GM23338 (cell line): ENCODE measurements at regions not wholly inside any gene's neighbourhood (a gene's known extent, or its start where the extent isn't known, plus 50 kb on each side); places are given as distances from the start of the nearest gene placed in this dataset.

Source experiments
- ATAC-seq: fragments of 200-7000 bp; cut with Tn5 transposase; 3 replicates; pipeline ENCODE4 v1.9.1; 2020
- DNase-seq: peaks from one replicate; pipeline ENCODE4 v3.0.0-alpha.2; 2015; ENCODE audit warnings: low spot score
- H2AFZ ChIP-seq: fragments of 200-600 bp; sonication (generic); 2 replicates; pipeline ENCODE4 v1.8.0; 2016; ENCODE audit warnings: antibody characterized with exemption, mild to moderate bottlenecking, moderate library complexity
- H3F3A ChIP-seq: fragments of 200-600 bp; sonication (generic); replicated peaks from 2 replicates; pipeline ENCODE4 v1.8.0; 2017; ENCODE audit warnings: antibody characterized with exemption, mixed run types, low read depth
- H3K27ac ChIP-seq: fragments of 200-600 bp; sonication (generic); 2 replicates; pipeline ENCODE4 v1.6.1; 2016; ENCODE audit warnings: low read depth
- H3K27me3 ChIP-seq: fragments of 200-600 bp; sonication (generic); 2 replicates; pipeline ENCODE4 v1.8.0; 2016; ENCODE audit warnings: mild to moderate bottlenecking, mixed run types, moderate library complexity; ENCODE audit not compliant: insufficient read depth
- H3K36me3 ChIP-seq: fragments of 200-600 bp; sonication (generic); 2 replicates; pipeline ENCODE4 v1.8.0; 2016; ENCODE audit warnings: mild to moderate bottlenecking; ENCODE audit not compliant: insufficient read depth
- H3K4me1 ChIP-seq: fragments of 200-600 bp; sonication (generic); 2 replicates; pipeline ENCODE4 v1.8.0; 2016; ENCODE audit warnings: mild to moderate bottlenecking, moderate library complexity; ENCODE audit not compliant: insufficient read depth
- H3K4me2 ChIP-seq: fragments of 200-600 bp; sonication (generic); 2 replicates; pipeline ENCODE4 v1.7.1; 2017; ENCODE audit warnings: mixed run types
- H3K4me3 ChIP-seq: fragments of 200-600 bp; sonication (generic); 2 replicates; pipeline ENCODE4 v1.6.1; 2016; ENCODE audit warnings: mixed run types
- H3K79me2 ChIP-seq: fragments of 200-600 bp; sonication (generic); replicated peaks from 2 replicates; pipeline ENCODE4 v1.8.0; 2017; ENCODE audit warnings: mild to moderate bottlenecking; ENCODE audit not compliant: insufficient read depth
- H3K9me2 ChIP-seq: fragments of 200-600 bp; sonication (generic); 2 replicates; pipeline ENCODE4 v1.8.0; 2017; ENCODE audit not compliant: insufficient read depth
- H4K20me1 ChIP-seq: fragments of 200-600 bp; sonication (generic); replicated peaks from 2 replicates; pipeline ENCODE4 v1.8.0; 2017; ENCODE audit warnings: mild to moderate bottlenecking; ENCODE audit not compliant: insufficient read depth
- H3K27ac Mint-ChIP-seq: 2 replicates; pipeline ENCODE4 v1.8.0; 2020; ENCODE audit warnings: inconsistent platforms, mild to moderate bottlenecking, moderate library complexity, mixed read lengths
- H3K27me3 Mint-ChIP-seq: 3 replicates; pipeline ENCODE4 v1.8.0; 2022; ENCODE audit warnings: low read depth, mild to moderate bottlenecking, moderate library complexity, mixed read lengths, inconsistent platforms; ENCODE audit not compliant: insufficient read depth, poor library complexity
- H3K36me3 Mint-ChIP-seq: 3 replicates; pipeline ENCODE4 v1.8.0; 2021; ENCODE audit warnings: low read depth, mild to moderate bottlenecking, inconsistent platforms, moderate library complexity, mixed read lengths
- H3K4me1 Mint-ChIP-seq: 3 replicates; pipeline ENCODE4 v1.8.0; 2020; ENCODE audit warnings: mild to moderate bottlenecking, inconsistent platforms, mixed read lengths
- H3K4me3 Mint-ChIP-seq: 3 replicates; pipeline ENCODE4 v1.8.0; 2021; ENCODE audit warnings: moderate library complexity, mild to moderate bottlenecking, inconsistent platforms, mixed read lengths
- H3K9me3 Mint-ChIP-seq: 3 replicates; pipeline ENCODE4 v1.8.0; 2020; ENCODE audit warnings: moderate library complexity, mild to moderate bottlenecking, inconsistent platforms, mixed read lengths
- CREB1 ChIP-seq: fragments of 250-450 bp; sonication (Bioruptor Pico); IDR thresholded peaks from 2 replicates; pipeline ENCODE4 v1.5.0; 2020; ENCODE audit warnings: low read depth, mild to moderate bottlenecking, moderate library complexity
- EZH2 ChIP-seq: fragments of 200-600 bp; sonication (generic); IDR thresholded peaks from one replicate; pipeline ENCODE4 v1.8.0; 2017; ENCODE audit warnings: antibody characterized with exemption, mild to moderate bottlenecking, low read depth; ENCODE audit not compliant: unreplicated experiment
- EZH2phosphoT487 ChIP-seq: fragments of 200-600 bp; sonication (generic); IDR thresholded peaks from one replicate; pipeline ENCODE4 v1.8.1; 2018; ENCODE audit warnings: antibody characterized with exemption; ENCODE audit not compliant: unreplicated experiment
- JUNB ChIP-seq: IDR thresholded peaks from one replicate; pipeline ENCODE4 v1.6.1; 2016; ENCODE audit warnings: antibody characterized with exemption; ENCODE audit not compliant: unreplicated experiment
- NANOG ChIP-seq: IDR thresholded peaks from 2 replicates; pipeline ENCODE4 v1.6.1; 2016; ENCODE audit warnings: antibody characterized with exemption, borderline replicate concordance
- POLR2AphosphoS5 ChIP-seq: IDR thresholded peaks from 2 replicates; pipeline ENCODE4 v1.6.1; 2016; ENCODE audit warnings: antibody characterized with exemption, low read depth
- STAT1 ChIP-seq: IDR thresholded peaks from one replicate; pipeline ENCODE4 v1.6.1; 2016; ENCODE audit warnings: antibody characterized with exemption; ENCODE audit not compliant: unreplicated experiment
- ZNF114 ChIP-seq: fragments of 250-450 bp; sonication (Bioruptor Pico); IDR thresholded peaks from 2 replicates; pipeline ENCODE4 v1.5.0; 2020; ENCODE audit warnings: mild to moderate bottlenecking, moderate library complexity
- ZNF331 ChIP-seq: fragments of 250-450 bp; sonication (Bioruptor Pico); IDR thresholded peaks from 2 replicates; pipeline ENCODE4 v1.5.0; 2020; ENCODE audit warnings: low read depth, mild to moderate bottlenecking, moderate library complexity
- TF ChIP-seq, protein P1 (sequence below), 2 experiments: fragments of 200-600 bp in 1 of 2; sonication (generic) in 1 of 2; conservative IDR thresholded peaks; 2 replicates each; pipeline versions ENCODE4 v1.5.1 to v1.6.1; 2016 to 2017; ENCODE audit warnings: antibody characterized with exemption in 2 of 2, low read depth in 2 of 2, mild to moderate bottlenecking in 2 of 2, moderate library complexity in 1 of 2
- TF ChIP-seq, protein P2 (sequence below): IDR thresholded peaks from one replicate; pipeline ENCODE4 v1.6.1; 2018; ENCODE audit warnings: antibody characterized with exemption; ENCODE audit not compliant: unreplicated experiment
- TF ChIP-seq, protein P3 (sequence below): IDR thresholded peaks from 2 replicates; pipeline ENCODE4 v1.6.1; 2016; ENCODE audit warnings: antibody characterized with exemption
- TF ChIP-seq, protein P4 (sequence below): fragments of 250-450 bp; sonication (Bioruptor Pico); IDR thresholded peaks from 2 replicates; pipeline ENCODE4 v1.5.0; 2020; ENCODE audit warnings: mild to moderate bottlenecking, moderate library complexity

DNA sequence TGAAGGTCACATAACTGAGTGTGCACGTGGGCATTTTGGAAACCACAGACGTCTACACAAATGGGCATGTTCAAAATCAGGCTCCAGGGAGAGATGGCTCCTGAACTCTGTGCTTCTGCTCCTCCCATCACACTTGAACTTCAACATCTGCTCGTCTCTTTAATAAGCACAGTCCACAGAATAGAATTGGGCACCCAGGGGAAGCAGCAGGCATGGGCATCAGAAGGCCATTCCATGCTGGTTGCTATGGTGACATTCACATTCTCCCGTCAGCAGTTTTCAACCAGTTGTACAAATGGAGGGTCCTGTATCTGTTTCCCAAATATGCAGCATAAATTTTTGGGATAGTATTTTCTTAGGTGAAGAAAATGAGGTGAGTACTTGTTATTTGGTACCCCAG is 183.7 kb upstream of the COPS8 start:
- no peak overlapping the region for H3K4me3 Mint-ChIP-seq
- H3K27me3 Mint-ChIP-seq = peaks cover 6% of the 10 kb centered on the region
- H3K79me2 ChIP-seq = no peaks in the 10 kb centered on the region
- H3K36me3 ChIP-seq = no peaks in the 10 kb centered on the region
- no peak overlapping the region for H3K27ac ChIP-seq
- DNase-seq (no peak), ATAC-seq (no peak)
- H3K4me1 Mint-ChIP-seq = peaks cover 5% of the 10 kb centered on the region
- H2AFZ ChIP-seq = no peak overlapping the region
- no peaks in the 10 kb centered on the region for H3K4me1 ChIP-seq
- no peaks in the 10 kb centered on the region for H3K9me3 Mint-ChIP-seq
- no peaks in the 10 kb centered on the region for H3F3A ChIP-seq
- TF ChIP-seq NANOG (no peak), CREB1 (CRISPR knock-in tag) (no peak), ZNF114 (no peak), ZNF331 (CRISPR knock-in tag) (no peak), EZH2phosphoT487 (no peak), STAT1 (no peak), JUNB (no peak), EZH2 (no peak), POLR2AphosphoS5 (no peak)
- TF ChIP-seq, protein P1, sequence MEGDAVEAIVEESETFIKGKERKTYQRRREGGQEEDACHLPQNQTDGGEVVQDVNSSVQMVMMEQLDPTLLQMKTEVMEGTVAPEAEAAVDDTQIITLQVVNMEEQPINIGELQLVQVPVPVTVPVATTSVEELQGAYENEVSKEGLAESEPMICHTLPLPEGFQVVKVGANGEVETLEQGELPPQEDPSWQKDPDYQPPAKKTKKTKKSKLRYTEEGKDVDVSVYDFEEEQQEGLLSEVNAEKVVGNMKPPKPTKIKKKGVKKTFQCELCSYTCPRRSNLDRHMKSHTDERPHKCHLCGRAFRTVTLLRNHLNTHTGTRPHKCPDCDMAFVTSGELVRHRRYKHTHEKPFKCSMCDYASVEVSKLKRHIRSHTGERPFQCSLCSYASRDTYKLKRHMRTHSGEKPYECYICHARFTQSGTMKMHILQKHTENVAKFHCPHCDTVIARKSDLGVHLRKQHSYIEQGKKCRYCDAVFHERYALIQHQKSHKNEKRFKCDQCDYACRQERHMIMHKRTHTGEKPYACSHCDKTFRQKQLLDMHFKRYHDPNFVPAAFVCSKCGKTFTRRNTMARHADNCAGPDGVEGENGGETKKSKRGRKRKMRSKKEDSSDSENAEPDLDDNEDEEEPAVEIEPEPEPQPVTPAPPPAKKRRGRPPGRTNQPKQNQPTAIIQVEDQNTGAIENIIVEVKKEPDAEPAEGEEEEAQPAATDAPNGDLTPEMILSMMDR (conservative IDR thresholded peaks at IDR 0.05; ENCODE audit: low read depth in 2 of 2) = no peak
- TF ChIP-seq, protein P2, sequence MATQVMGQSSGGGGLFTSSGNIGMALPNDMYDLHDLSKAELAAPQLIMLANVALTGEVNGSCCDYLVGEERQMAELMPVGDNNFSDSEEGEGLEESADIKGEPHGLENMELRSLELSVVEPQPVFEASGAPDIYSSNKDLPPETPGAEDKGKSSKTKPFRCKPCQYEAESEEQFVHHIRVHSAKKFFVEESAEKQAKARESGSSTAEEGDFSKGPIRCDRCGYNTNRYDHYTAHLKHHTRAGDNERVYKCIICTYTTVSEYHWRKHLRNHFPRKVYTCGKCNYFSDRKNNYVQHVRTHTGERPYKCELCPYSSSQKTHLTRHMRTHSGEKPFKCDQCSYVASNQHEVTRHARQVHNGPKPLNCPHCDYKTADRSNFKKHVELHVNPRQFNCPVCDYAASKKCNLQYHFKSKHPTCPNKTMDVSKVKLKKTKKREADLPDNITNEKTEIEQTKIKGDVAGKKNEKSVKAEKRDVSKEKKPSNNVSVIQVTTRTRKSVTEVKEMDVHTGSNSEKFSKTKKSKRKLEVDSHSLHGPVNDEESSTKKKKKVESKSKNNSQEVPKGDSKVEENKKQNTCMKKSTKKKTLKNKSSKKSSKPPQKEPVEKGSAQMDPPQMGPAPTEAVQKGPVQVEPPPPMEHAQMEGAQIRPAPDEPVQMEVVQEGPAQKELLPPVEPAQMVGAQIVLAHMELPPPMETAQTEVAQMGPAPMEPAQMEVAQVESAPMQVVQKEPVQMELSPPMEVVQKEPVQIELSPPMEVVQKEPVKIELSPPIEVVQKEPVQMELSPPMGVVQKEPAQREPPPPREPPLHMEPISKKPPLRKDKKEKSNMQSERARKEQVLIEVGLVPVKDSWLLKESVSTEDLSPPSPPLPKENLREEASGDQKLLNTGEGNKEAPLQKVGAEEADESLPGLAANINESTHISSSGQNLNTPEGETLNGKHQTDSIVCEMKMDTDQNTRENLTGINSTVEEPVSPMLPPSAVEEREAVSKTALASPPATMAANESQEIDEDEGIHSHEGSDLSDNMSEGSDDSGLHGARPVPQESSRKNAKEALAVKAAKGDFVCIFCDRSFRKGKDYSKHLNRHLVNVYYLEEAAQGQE = no peak
- TF ChIP-seq, protein P3, sequence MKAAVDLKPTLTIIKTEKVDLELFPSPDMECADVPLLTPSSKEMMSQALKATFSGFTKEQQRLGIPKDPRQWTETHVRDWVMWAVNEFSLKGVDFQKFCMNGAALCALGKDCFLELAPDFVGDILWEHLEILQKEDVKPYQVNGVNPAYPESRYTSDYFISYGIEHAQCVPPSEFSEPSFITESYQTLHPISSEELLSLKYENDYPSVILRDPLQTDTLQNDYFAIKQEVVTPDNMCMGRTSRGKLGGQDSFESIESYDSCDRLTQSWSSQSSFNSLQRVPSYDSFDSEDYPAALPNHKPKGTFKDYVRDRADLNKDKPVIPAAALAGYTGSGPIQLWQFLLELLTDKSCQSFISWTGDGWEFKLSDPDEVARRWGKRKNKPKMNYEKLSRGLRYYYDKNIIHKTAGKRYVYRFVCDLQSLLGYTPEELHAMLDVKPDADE = no peak
- TF ChIP-seq, protein P4, sequence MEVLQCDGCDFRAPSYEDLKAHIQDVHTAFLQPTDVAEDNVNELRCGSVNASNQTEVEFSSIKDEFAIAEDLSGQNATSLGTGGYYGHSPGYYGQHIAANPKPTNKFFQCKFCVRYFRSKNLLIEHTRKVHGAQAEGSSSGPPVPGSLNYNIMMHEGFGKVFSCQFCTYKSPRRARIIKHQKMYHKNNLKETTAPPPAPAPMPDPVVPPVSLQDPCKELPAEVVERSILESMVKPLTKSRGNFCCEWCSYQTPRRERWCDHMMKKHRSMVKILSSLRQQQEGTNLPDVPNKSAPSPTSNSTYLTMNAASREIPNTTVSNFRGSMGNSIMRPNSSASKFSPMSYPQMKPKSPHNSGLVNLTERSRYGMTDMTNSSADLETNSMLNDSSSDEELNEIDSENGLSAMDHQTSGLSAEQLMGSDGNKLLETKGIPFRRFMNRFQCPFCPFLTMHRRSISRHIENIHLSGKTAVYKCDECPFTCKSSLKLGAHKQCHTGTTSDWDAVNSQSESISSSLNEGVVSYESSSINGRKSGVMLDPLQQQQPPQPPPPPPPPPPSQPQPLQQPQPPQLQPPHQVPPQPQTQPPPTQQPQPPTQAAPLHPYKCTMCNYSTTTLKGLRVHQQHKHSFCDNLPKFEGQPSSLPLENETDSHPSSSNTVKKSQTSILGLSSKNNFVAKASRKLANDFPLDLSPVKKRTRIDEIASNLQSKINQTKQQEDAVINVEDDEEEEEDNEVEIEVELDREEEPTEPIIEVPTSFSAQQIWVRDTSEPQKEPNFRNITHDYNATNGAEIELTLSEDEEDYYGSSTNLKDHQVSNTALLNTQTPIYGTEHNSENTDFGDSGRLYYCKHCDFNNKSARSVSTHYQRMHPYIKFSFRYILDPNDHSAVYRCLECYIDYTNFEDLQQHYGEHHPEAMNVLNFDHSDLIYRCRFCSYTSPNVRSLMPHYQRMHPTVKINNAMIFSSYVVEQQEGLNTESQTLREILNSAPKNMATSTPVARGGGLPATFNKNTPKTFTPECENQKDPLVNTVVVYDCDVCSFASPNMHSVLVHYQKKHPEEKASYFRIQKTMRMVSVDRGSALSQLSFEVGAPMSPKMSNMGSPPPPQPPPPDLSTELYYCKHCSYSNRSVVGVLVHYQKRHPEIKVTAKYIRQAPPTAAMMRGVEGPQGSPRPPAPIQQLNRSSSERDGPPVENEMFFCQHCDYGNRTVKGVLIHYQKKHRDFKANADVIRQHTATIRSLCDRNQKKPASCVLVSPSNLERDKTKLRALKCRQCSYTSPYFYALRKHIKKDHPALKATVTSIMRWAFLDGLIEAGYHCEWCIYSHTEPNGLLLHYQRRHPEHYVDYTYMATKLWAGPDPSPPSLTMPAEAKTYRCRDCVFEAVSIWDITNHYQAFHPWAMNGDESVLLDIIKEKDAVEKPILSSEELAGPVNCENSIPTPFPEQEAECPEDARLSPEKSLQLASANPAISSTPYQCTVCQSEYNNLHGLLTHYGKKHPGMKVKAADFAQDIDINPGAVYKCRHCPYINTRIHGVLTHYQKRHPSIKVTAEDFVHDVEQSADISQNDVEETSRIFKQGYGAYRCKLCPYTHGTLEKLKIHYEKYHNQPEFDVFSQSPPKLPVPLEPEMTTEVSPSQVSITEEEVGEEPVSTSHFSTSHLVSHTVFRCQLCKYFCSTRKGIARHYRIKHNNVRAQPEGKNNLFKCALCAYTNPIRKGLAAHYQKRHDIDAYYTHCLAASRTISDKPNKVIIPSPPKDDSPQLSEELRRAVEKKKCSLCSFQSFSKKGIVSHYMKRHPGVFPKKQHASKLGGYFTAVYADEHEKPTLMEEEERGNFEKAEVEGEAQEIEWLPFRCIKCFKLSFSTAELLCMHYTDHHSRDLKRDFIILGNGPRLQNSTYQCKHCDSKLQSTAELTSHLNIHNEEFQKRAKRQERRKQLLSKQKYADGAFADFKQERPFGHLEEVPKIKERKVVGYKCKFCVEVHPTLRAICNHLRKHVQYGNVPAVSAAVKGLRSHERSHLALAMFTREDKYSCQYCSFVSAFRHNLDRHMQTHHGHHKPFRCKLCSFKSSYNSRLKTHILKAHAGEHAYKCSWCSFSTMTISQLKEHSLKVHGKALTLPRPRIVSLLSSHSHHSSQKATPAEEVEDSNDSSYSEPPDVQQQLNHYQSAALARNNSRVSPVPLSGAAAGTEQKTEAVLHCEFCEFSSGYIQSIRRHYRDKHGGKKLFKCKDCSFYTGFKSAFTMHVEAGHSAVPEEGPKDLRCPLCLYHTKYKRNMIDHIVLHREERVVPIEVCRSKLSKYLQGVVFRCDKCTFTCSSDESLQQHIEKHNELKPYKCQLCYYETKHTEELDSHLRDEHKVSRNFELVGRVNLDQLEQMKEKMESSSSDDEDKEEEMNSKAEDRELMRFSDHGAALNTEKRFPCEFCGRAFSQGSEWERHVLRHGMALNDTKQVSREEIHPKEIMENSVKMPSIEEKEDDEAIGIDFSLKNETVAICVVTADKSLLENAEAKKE (CRISPR knock-in tag) = no peak
- H3K27me3 ChIP-seq = no peaks in the 10 kb centered on the region
- H4K20me1 ChIP-seq = no peaks in the 10 kb centered on the region
- H3K4me2 ChIP-seq = no peak overlapping the region
- no peaks in the 10 kb centered on the region for H3K9me2 ChIP-seq
- no peak overlapping the region for H3K27ac Mint-ChIP-seq
- H3K4me3 ChIP-seq = no peak overlapping the region
- H3K36me3 Mint-ChIP-seq = no peaks in the 10 kb centered on the region
